NCI-H2081 (cell line): ENCODE measurements at regions not wholly inside any gene's neighbourhood (a gene's known extent, or its start where the extent isn't known, plus 50 kb on each side); places are given as distances from the start of the nearest gene placed in this dataset.
"Not testable (repeated sequence)": the region's sequence is repeated elsewhere in the genome, so short reads cannot be mapped to it uniquely, and the experiment has no call there.

Source experiments
- DNase-seq, 2 experiments: peaks; one replicate each; lab custom pipeline; 2025; lab: John Stamatoyannopoulos, UW

GRCh38 chr12:84272324-84272723 lies 640.3 kb downstream of the SLC6A15 start:
- no peak for DNase-seq

GRCh38 chr12:84270470-84271140 lies 642.0 kb downstream of the SLC6A15 start:
- no peak for DNase-seq

GRCh38 chr12:84247931-84248330 lies 664.7 kb downstream of the SLC6A15 start:
- DNase-seq, result no peak

- no peak for DNase-seq
Observed at GRCh38 chr12:84243686-84244085, 668.9 kb downstream of the SLC6A15 start.

- DNase-seq, result no peak
Observed at GRCh38 chr12:84222841-84223240, 689.8 kb downstream of the SLC6A15 start.

- DNase-seq, result no peak
Observed at GRCh38 chr12:84218406-84218805, 694.2 kb downstream of the SLC6A15 start.

- no peak for DNase-seq
Observed at GRCh38 chr12:84201976-84202375, 710.6 kb downstream of the SLC6A15 start.

- no peak for DNase-seq
Observed at GRCh38 chr12:84198294-84198946, 714.2 kb downstream of the SLC6A15 start.

- DNase-seq, result no peak
Observed at GRCh38 chr12:84191779-84192178, 720.8 kb downstream of the SLC6A15 start.

GRCh38 chr12:84186433-84186832 lies 726.2 kb downstream of the SLC6A15 start:
- DNase-seq, result no peak

- no peak for DNase-seq
Observed at GRCh38 chr12:84183576-84183975, 729.0 kb downstream of the SLC6A15 start.

- no peak for DNase-seq
Observed at GRCh38 chr12:84174115-84174514, 738.5 kb downstream of the SLC6A15 start.

GRCh38 chr12:84172823-84173424 lies 739.7 kb downstream of the SLC6A15 start:
- no peak for DNase-seq

GRCh38 chr12:84166812-84167211 lies 745.8 kb downstream of the SLC6A15 start:
- DNase-seq, result no peak

- peak in 1 of 2 experiments; percentile 0 for DNase-seq
Observed at GRCh38 chr12:84165998-84166571, 746.5 kb downstream of the SLC6A15 start.

GRCh38 chr12:84161296-84161695 lies 751.3 kb downstream of the SLC6A15 start:
- DNase-seq, result no peak

- DNase-seq, result no peak
Observed at GRCh38 chr12:84159260-84159659, 753.3 kb downstream of the SLC6A15 start.

- DNase-seq, result no peak
Observed at GRCh38 chr12:84157170-84157569, 755.4 kb downstream of the SLC6A15 start.

GRCh38 chr12:84154991-84155930 lies 757.3 kb downstream of the SLC6A15 start:
- not testable (repeated sequence) for DNase-seq

- not testable (repeated sequence) for DNase-seq
Observed at GRCh38 chr12:84154439-84154990, 758.1 kb downstream of the SLC6A15 start.

GRCh38 chr12:84150201-84150600 lies 762.4 kb downstream of the SLC6A15 start:
- no peak for DNase-seq

GRCh38 chr12:84148335-84148734 lies 764.3 kb downstream of the SLC6A15 start:
- DNase-seq, result no peak
